GM18870 (cell line): ENCODE measurements at regions not wholly inside any gene's neighbourhood (a gene's known extent, or its start where the extent isn't known, plus 50 kb on each side); places are given as distances from the start of the nearest gene placed in this dataset.

Source experiments
- ATAC-seq: cut with Tn5 transposase; IDR thresholded peaks from one replicate; pipeline ENCODE4 v1.9.1; 2021; ENCODE audit warnings: moderate library complexity; ENCODE audit not compliant: unreplicated experiment

- ATAC-seq, result no peak
Observed at GRCh38 chr18:30562231-30562630, 480.3 kb downstream of the DSC3 start.

GRCh38 chr18:30556112-30556511 lies 486.4 kb downstream of the DSC3 start:
- ATAC-seq, result no peak

- ATAC-seq, result no peak
Observed at GRCh38 chr18:30545393-30545792, 497.1 kb downstream of the DSC3 start.

- no peak for ATAC-seq
Observed at GRCh38 chr18:30544141-30544540, 498.4 kb downstream of the DSC3 start.

GRCh38 chr18:30533716-30534115 lies 508.8 kb downstream of the DSC3 start:
- ATAC-seq, result no peak

GRCh38 chr18:30527917-30528316 lies 514.6 kb downstream of the DSC3 start:
- no peak for ATAC-seq

GRCh38 chr18:30527226-30527625 lies 515.3 kb downstream of the DSC3 start:
- no peak for ATAC-seq

GRCh38 chr18:30522288-30522929 lies 520.1 kb downstream of the DSC3 start:
- no peak for ATAC-seq

GRCh38 chr18:30514059-30514458 lies 528.5 kb downstream of the DSC3 start:
- no peak for ATAC-seq

- ATAC-seq, result no peak
Observed at GRCh38 chr18:30512872-30513271, 529.7 kb downstream of the DSC3 start.

- ATAC-seq, result no peak
Observed at GRCh38 chr18:30510882-30511281, 531.7 kb downstream of the DSC3 start.

- ATAC-seq, result no peak
Observed at GRCh38 chr18:30501594-30501993, 540.9 kb downstream of the DSC3 start.

GRCh38 chr18:30500240-30500945 lies 542.1 kb downstream of the DSC3 start:
- no peak for ATAC-seq

GRCh38 chr18:30499721-30500120 lies 542.8 kb downstream of the DSC3 start:
- no peak for ATAC-seq

GRCh38 chr18:30492552-30493129 lies 549.9 kb downstream of the DSC3 start:
- ATAC-seq, result no peak

GRCh38 chr18:30491815-30492551 lies 550.6 kb downstream of the DSC3 start:
- ATAC-seq, result no peak

- ATAC-seq, result no peak
Observed at GRCh38 chr18:30489890-30490643, 552.5 kb downstream of the DSC3 start.

- ATAC-seq, result no peak
Observed at GRCh38 chr18:30487962-30488361, 554.6 kb downstream of the DSC3 start.

GRCh38 chr18:30486856-30487255 lies 555.7 kb downstream of the DSC3 start:
- ATAC-seq, result no peak

GRCh38 chr18:30485078-30485477 lies 557.5 kb downstream of the DSC3 start:
- no peak for ATAC-seq

- ATAC-seq, result no peak
Observed at GRCh38 chr18:30481871-30482270, 560.7 kb downstream of the DSC3 start.
